Osteoblast (primary cell): ENCODE measurements at regions not wholly inside any gene's neighbourhood (a gene's known extent, or its start where the extent isn't known, plus 50 kb on each side); places are given as distances from the start of the nearest gene placed in this dataset.

ENCODE experiments used
- DNase-seq: peaks from one replicate; pipeline ENCODE4 v3.0.0; 2011; ENCODE audit warnings: low spot score, mixed read lengths; ENCODE audit not compliant: insufficient read length; ENCODE audit errors: missing footprints
- H2AFZ ChIP-seq: 2 replicates; pipeline ENCODE4 v1.6.0; 2011; ENCODE audit warnings: mild to moderate bottlenecking, low read length
- H3K27ac ChIP-seq: 2 replicates; pipeline ENCODE4 v1.5.1; 2011; ENCODE audit warnings: mild to moderate bottlenecking, low read depth, low read length, moderate library complexity
- H3K27me3 ChIP-seq: 2 replicates; pipeline ENCODE4 v1.6.0; 2012; ENCODE audit warnings: mild to moderate bottlenecking, control low read depth, inconsistent platforms, low read length, moderate library complexity; ENCODE audit not compliant: insufficient read depth
- H3K36me3 ChIP-seq: 2 replicates; pipeline ENCODE4 v1.5.1; 2011; ENCODE audit warnings: mild to moderate bottlenecking, low read length, control low read depth, moderate library complexity; ENCODE audit not compliant: insufficient read depth
- H3K4me1 ChIP-seq: 2 replicates; pipeline ENCODE4 v1.5.1; 2011; ENCODE audit warnings: mild to moderate bottlenecking, low read length, control low read depth, moderate library complexity; ENCODE audit not compliant: insufficient read depth
- H3K4me2 ChIP-seq: 2 replicates; pipeline ENCODE4 v1.6.0; 2011; ENCODE audit warnings: mild to moderate bottlenecking, low read length; ENCODE audit not compliant: insufficient read depth
- H3K4me3 ChIP-seq: fragments of 200-600 bp; sonication (generic); 3 replicates; pipeline ENCODE4 v1.5.1; 2012; ENCODE audit warnings: mild to moderate bottlenecking, low read length, inconsistent platforms; ENCODE audit not compliant: insufficient read depth
- H3K79me2 ChIP-seq: 2 replicates; pipeline ENCODE4 v1.6.0; 2012; ENCODE audit warnings: mild to moderate bottlenecking, low read length, control low read depth, inconsistent platforms; ENCODE audit not compliant: insufficient read depth
- H3K9me3 ChIP-seq: 2 replicates; pipeline ENCODE4 v1.5.1; 2011; ENCODE audit warnings: low read depth, low read length, control low read depth
- H4K20me1 ChIP-seq: 2 replicates; pipeline ENCODE4 v1.6.0; 2012; ENCODE audit warnings: mild to moderate bottlenecking, low read length, control low read depth; ENCODE audit not compliant: insufficient read depth
- CTCF ChIP-seq: IDR thresholded peaks from 2 replicates; pipeline ENCODE4 v1.5.1; 2011; ENCODE audit warnings: mild to moderate bottlenecking, low read depth, low read length, moderate library complexity; ENCODE audit errors: extremely low read depth

- H3K36me3 ChIP-seq: no peaks in the 10 kb centered on the region
- DNase-seq: no peak
- no peaks in the 10 kb centered on the region for H3K9me3 ChIP-seq
- no peak for TF ChIP-seq CTCF
- H3K27ac ChIP-seq: no peak overlapping the region
- no peaks in the 10 kb centered on the region for H3K79me2 ChIP-seq
- H3K4me1 ChIP-seq: no peaks in the 10 kb centered on the region
- no peaks in the 10 kb centered on the region for H3K27me3 ChIP-seq
- H2AFZ ChIP-seq: no peak overlapping the region
- no peak overlapping the region for H3K4me2 ChIP-seq
- no peaks in the 10 kb centered on the region for H4K20me1 ChIP-seq
- no peak overlapping the region for H3K4me3 ChIP-seq
Observed at GRCh38 chr6:103284835-103285234, 1574.9 kb downstream of the HACE1 start.

GRCh38 chr6:103280417-103280816 is 1579.3 kb downstream of the HACE1 start:
- no peak for TF ChIP-seq CTCF
- H3K27me3 ChIP-seq: no peaks in the 10 kb centered on the region
- no peaks in the 10 kb centered on the region for H3K4me1 ChIP-seq
- no peaks in the 10 kb centered on the region for H3K9me3 ChIP-seq
- H3K4me2 ChIP-seq: no peak overlapping the region
- H3K27ac ChIP-seq: no peak overlapping the region
- H3K36me3 ChIP-seq: no peaks in the 10 kb centered on the region
- H3K4me3 ChIP-seq: no peak overlapping the region
- no peaks in the 10 kb centered on the region for H3K79me2 ChIP-seq
- DNase-seq: no peak
- no peaks in the 10 kb centered on the region for H4K20me1 ChIP-seq
- no peak overlapping the region for H2AFZ ChIP-seq

GRCh38 chr6:103277936-103278335 is 1581.8 kb downstream of the HACE1 start:
- Histone ChIP-seq H3K27me3 (no peaks in the 10 kb centered on the region), H3K4me1 (no peaks in the 10 kb centered on the region), H3K9me3 (no peaks in the 10 kb centered on the region), H4K20me1 (no peaks in the 10 kb centered on the region), H3K4me2 (no peak overlapping the region), H3K36me3 (no peaks in the 10 kb centered on the region), H3K27ac (no peak overlapping the region), H3K79me2 (no peaks in the 10 kb centered on the region), H3K4me3 (no peak overlapping the region), H2AFZ (no peak overlapping the region)
- TF ChIP-seq CTCF: no peak
- no peak for DNase-seq

- no peaks in the 10 kb centered on the region for H3K9me3 ChIP-seq
- H3K27ac ChIP-seq: no peak overlapping the region
- DNase-seq: no peak
- no peaks in the 10 kb centered on the region for H3K79me2 ChIP-seq
- no peaks in the 10 kb centered on the region for H3K27me3 ChIP-seq
- H4K20me1 ChIP-seq: no peaks in the 10 kb centered on the region
- H2AFZ ChIP-seq: no peak overlapping the region
- H3K4me3 ChIP-seq: no peak overlapping the region
- no peak for TF ChIP-seq CTCF
- H3K4me2 ChIP-seq: no peak overlapping the region
- no peaks in the 10 kb centered on the region for H3K36me3 ChIP-seq
- H3K4me1 ChIP-seq: no peaks in the 10 kb centered on the region
Observed at GRCh38 chr6:103273048-103273447, 1586.7 kb downstream of the HACE1 start.
